ENCODE measurements at regions not wholly inside any gene's neighbourhood (a gene's known extent, or its start where the extent isn't known, plus 50 kb on each side); places are given as distances from the start of the nearest gene placed in this dataset.

- no peak for TF ChIP-seq CTCF (IDR thresholded peaks at IDR 0.05)
- TF ChIP-seq POLR2A (IDR thresholded peaks at IDR 0.05), result no peak
Measured at GRCh38 chr7:14988941-14989340, 86.4 kb upstream of the DGKB start.
